ENCODE measurements at regions not wholly inside any gene's neighbourhood (a gene's known extent, or its start where the extent isn't known, plus 50 kb on each side); places are given as distances from the start of the nearest gene placed in this dataset.

- no peak for DNase-seq (ENCODE audit: low read depth in 2 of 2)
These were observed 109.6 kb upstream of the MOCS2 start for GRCh38 chr5:53219174-53219573.

GRCh38 chr5:53219610-53220009 lies 110.1 kb upstream of the MOCS2 start:
- no peak for DNase-seq (ENCODE audit: low read depth in 2 of 2)

GRCh38 chr5:53233645-53234405 lies 124.3 kb upstream of the MOCS2 start:
- DNase-seq (ENCODE audit: low read depth in 2 of 2) = no peak

GRCh38 chr5:53236683-53237082 lies 127.1 kb upstream of the MOCS2 start:
- DNase-seq (ENCODE audit: low read depth in 2 of 2) = no peak

- DNase-seq (ENCODE audit: low read depth in 2 of 2) = no peak
These were observed 128.3 kb upstream of the MOCS2 start for GRCh38 chr5:53237876-53238275.

GRCh38 chr5:53239301-53239990 lies 129.9 kb upstream of the MOCS2 start:
- no peak for DNase-seq (ENCODE audit: low read depth in 2 of 2)

- DNase-seq (ENCODE audit: low read depth in 2 of 2) = no peak
These were observed 131.1 kb upstream of the MOCS2 start for GRCh38 chr5:53240661-53241060.

GRCh38 chr5:53241572-53241971 lies 132.0 kb upstream of the MOCS2 start:
- no peak for DNase-seq (ENCODE audit: low read depth in 2 of 2)

- DNase-seq (ENCODE audit: low read depth in 2 of 2) = no peak
These were observed 133.8 kb upstream of the MOCS2 start for GRCh38 chr5:53243403-53243802.

GRCh38 chr5:53246042-53246836 lies 136.7 kb upstream of the MOCS2 start:
- DNase-seq (ENCODE audit: low read depth in 2 of 2) = no peak

GRCh38 chr5:53249529-53250200 lies 140.1 kb upstream of the MOCS2 start:
- DNase-seq (ENCODE audit: low read depth in 2 of 2) = no peak

GRCh38 chr5:53250201-53250550 lies 140.6 kb upstream of the MOCS2 start:
- no peak for DNase-seq (ENCODE audit: low read depth in 2 of 2)

GRCh38 chr5:53253421-53253871 lies 143.9 kb upstream of the MOCS2 start:
- no peak for DNase-seq (ENCODE audit: low read depth in 2 of 2)

- DNase-seq (ENCODE audit: low read depth in 2 of 2) = no peak
These were observed 147.2 kb upstream of the MOCS2 start for GRCh38 chr5:53256746-53257145.

GRCh38 chr5:53257806-53258373 lies 148.3 kb upstream of the MOCS2 start:
- DNase-seq (ENCODE audit: low read depth in 2 of 2) = no peak

GRCh38 chr5:53259176-53259575 lies 149.6 kb upstream of the MOCS2 start:
- no peak for DNase-seq (ENCODE audit: low read depth in 2 of 2)

GRCh38 chr5:53260446-53260845 lies 150.9 kb upstream of the MOCS2 start:
- DNase-seq (ENCODE audit: low read depth in 2 of 2) = no peak

- no peak for DNase-seq (ENCODE audit: low read depth in 2 of 2)
These were observed 151.7 kb upstream of the MOCS2 start for GRCh38 chr5:53261245-53261644.

GRCh38 chr5:53262348-53262970 lies 152.9 kb upstream of the MOCS2 start:
- DNase-seq (ENCODE audit: low read depth in 2 of 2) = no peak

- no peak for DNase-seq (ENCODE audit: low read depth in 2 of 2)
These were observed 153.6 kb upstream of the MOCS2 start for GRCh38 chr5:53263151-53263550.

- DNase-seq (ENCODE audit: low read depth in 2 of 2) = no peak
These were observed 155.5 kb upstream of the MOCS2 start for GRCh38 chr5:53265043-53265442.

Data from stimulated activated CD4-positive, alpha-beta T cell treated with anti-CD3 and anti-CD28 coated beads, Interleukin-4, amount 100 ng/mL, for 48 hours (primary cell).